SHP77 (cell line): ENCODE measurements at regions not wholly inside any gene's neighbourhood (a gene's known extent, or its start where the extent isn't known, plus 50 kb on each side); places are given as distances from the start of the nearest gene placed in this dataset.
"Not testable (repeated sequence)": the region's sequence is repeated elsewhere in the genome, so short reads cannot be mapped to it uniquely, and the experiment has no call there.

Experiments
- DNase-seq, 2 experiments: peaks; one replicate each; lab custom pipeline; 2025; lab: John Stamatoyannopoulos, UW

DNA sequence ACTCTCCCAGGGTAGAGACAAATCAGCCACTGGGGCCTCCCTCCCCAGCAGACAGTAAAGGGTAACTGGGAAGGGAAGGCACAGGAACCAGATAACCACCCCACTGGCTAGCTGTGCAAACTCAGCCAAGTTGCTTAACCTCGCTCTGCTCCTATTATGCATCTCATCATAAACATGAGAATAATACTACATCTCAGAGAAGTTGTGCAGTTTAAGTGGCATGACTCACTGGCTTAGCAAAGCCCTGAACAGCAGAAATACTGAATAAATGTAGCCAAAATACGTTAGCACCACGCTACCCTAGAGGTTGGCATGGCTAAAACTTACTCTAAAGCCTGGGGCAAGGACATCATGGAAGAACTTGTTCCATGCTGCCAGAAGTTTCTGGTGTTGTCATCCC lies 128.1 kb upstream of the ANK3 start:
- no peak for DNase-seq

DNA sequence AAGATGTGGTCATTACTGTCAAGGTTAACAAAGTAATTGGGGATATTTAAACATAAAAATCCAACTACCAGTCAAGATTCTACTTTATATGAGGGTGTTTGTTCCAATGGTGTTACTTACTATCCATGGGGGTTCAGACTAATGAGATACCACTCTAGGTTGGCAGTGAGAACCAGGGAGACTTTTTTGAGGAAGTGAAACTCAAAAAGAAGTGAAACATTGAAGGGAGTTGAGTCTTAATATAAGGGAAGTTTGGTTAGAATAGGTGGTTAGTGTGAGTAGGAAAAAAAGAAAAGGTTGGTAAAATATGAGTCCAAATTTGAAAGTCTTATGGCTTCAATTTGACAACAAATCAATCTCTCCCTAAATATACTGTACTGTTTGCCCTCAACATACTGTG lies 123.6 kb upstream of the ANK3 start:
- no peak for DNase-seq

DNA sequence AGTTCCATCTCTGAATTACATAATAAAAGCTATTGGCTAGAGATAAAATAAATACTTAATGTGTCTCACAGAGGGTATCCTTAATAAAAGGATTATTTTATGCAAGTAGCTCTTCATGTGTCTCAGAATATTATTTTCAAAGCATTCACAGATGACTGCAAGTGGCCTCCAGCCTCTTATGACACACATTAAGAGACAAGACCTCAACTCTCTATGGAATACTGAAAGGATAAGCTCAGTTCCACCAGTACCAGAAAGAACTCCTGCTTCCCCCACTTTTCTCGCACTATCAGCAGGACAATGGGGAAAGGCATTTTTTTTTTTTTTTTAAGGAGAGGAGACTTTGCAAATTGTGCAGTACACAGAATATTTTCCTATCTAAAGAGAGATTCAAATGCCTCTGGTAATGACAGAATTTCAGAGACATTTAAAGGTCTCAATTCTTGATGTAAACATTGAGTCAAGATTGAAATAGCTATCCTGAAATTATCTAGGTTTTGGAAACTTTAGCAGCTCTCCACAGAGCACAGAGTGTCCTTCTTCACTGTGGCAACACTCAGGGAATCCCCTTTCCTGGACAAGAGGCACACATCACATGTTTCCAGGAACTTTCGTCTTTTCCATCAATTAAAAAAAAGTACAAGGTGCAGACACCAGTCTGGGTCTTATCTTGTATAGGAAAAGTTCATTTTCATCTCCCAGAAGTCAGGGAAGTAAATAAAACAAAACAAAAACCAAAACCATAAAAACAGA lies 122.0 kb upstream of the ANK3 start:
- DNase-seq, result no peak

DNA sequence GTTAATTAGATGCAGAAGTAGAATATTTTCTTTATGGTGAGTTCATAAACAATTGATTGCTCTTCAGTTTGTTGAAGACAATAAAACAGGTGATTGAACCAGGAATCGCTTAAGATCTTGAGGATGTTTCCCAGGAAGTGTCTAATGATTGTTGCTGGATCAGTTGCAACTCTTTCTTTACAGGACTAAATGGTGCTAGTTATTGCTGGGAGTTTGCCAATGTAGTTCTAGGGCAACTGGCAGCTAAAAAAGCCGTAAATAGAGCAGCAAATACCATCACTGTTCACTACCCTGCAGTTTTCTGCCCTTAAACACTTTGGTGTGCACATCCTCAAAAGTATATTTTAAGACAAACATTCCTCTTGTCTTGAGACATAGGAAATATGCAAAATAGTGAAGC lies 119.2 kb upstream of the ANK3 start:
- DNase-seq, result no peak

DNA sequence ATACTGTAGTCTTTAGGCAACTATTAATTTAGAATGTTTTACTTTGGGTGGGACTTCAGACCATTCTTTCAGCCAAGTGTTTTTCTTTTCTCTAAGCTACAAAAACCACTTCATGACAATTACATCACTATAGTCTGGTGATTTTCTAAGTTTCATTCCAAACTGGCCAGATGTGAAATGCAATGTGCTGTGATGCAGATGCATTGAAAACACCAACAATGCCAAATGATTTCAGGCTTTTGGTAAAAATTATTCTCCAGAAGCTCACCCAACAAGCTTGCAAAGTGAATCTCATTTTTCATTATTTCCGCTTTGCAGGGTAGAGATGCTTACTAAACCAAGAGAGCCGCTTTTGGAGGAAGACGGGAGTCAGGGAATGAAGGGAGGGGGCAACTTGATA lies 118.4 kb upstream of the ANK3 start:
- DNase-seq, result no peak

DNA sequence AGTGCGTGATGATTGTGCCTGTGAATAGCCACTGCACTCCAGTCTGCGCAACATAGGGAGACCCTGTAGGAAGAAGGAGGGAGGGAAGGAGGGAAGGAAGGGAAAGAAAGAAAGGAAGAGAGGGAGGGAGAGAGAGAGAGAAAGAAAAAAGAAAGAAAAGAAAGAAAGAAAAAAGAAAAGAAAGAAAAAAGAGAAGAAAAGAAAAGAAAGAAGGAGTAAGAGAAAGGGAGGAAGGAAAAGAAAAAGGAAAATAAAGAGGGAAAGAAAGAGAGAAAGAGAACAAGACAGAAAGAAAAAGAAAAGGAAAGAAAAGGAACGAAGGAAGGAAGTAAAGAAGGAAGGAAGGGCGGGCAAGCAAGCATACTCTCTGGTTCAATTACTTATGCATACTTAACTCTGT lies 112.9 kb upstream of the ANK3 start:
- DNase-seq, result no peak

DNA sequence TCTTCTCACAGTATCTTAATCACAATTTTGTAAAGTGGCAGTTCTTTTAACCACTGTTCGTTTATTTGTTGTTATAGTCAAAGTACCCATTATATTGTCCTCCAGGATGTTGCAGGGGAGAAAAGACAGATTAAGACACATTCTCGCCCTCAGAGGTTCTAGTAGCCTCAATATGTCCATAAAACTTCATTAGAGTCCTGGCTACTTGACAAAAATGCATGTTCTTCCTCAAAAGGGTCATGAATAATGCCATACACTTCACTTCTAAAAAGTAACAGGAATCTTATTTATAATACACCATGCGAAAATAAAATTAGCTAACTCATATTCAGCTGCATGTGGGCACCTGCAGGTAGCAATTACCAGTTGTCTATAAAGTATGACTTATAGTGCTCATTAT lies 109.3 kb upstream of the ANK3 start:
- DNase-seq, result no peak

DNA sequence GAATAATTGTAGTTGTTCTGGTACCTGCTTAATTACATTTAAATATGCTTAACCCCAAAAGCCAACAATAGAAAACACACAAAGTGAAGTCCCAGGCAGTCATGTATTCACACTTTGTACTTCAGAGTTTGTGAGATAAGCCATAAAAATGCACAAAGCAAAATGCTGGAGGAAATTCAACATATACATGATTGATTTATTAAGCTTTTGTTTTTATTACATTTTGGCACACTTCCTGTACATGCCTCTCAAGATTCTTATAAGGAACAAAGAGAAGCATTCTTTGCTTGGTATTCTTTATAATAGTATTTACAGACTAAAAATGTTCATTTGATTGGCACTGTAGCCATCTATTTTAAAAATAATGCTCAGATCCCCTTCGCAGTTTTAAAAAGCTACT lies 107.7 kb upstream of the ANK3 start:
- no peak for DNase-seq

DNA sequence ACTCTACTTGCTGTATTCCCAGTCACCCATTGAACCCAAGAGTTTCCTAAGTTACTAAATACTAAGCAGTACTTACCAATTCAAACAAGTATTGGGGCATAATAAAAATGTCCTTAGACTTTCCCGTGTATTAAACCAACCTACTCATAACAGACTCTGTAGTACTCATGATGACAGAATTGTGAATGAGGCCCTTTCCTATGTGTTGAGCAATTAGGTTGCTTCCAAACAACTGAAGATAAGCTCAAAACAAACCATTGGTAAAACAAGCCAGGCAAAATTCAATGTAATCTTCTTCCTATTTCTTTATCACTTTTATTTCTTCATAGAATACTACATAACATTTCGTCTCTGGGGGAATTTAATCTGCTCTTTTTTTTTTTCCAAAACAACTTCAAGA lies 106.5 kb upstream of the ANK3 start:
- DNase-seq, result no peak

DNA sequence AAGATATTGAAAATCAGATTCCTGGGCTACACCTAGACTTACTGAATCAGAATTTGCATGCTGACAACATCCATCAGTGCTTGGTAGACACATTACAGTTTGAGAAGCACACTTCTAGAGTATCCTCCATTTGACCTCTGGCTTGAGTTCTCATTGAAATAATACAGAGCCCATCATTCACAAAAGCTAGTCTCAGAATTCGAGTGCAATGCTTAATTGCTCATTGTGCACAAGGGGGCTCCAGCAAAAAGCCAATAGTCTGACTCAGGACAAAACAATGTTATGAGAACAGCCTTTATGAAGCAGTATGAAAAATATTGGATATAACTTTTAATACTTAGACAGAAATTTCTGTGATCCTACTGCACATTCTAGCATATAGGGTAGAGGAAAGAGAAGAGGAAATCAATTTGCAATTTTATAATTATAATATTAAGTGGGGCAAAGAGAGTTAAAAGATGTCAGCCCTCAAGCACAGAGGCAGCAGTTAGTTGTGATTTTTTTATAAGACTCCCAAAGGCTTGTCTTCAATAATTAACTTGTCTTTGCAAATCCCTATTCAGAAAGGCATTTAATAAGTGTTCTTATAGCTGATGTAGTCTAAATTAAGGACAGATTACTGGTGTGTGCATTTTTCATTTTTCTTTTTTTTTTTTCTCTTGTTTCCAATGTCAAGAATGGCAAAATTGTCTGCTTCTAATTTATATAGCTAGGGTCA lies 105.8 kb upstream of the ANK3 start:
- DNase-seq, result no peak

DNA sequence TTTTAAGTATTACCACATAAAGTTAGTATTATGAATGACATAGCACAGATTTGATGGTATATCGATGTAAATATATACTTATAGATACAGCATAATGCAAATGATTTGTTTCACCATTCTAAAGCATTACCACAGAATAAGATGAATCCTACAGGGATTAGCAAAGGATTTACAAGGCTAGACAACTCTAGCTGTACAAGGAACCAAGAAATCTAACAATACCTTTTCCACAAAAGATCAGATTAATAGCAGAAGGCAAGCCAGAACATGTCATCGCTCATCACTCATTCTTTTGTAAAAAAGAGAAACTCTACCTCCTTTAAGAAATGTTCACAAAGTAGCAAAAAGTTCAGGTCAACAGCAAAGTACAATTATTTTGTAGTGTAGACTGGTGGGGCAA lies 105.1 kb upstream of the ANK3 start:
- DNase-seq, result no peak

DNA sequence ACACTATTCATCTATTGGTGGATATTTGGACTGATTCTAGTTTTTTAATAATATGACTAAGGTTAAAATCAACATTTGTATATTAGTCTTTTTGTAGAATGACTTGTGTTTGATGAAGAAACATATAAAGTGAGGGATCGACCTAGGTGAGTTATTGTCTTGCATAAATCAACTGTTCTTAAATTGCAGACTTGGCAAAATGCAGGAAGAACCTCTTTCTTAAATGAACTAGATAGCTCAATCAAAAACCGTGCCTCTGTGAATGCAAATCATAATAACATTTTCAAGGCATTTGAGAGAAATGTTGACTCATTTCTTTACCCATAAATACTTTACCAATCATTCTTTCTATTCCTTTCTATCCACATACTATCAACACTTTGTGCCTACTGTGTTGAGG lies 101.5 kb upstream of the ANK3 start:
- no peak for DNase-seq

DNA sequence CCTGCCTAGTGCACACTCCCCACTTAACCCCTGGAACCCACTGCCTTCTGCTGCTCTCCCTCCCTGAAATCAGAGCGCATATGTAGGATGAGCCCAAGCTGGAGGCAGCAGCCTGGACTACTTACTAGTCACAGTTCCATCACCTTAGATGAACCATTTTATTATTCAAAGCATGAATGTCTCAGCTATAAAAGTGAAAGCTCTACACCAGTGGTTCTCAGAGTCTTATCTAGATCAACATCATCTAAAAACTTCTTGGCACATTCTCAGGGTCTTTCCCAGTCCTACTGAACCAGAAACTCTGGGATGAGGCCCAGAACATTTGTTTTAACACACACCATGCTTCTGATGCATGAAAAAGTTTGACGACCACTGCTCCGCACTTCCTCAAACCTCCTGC lies 100.3 kb upstream of the ANK3 start:
- DNase-seq, result no peak

DNA sequence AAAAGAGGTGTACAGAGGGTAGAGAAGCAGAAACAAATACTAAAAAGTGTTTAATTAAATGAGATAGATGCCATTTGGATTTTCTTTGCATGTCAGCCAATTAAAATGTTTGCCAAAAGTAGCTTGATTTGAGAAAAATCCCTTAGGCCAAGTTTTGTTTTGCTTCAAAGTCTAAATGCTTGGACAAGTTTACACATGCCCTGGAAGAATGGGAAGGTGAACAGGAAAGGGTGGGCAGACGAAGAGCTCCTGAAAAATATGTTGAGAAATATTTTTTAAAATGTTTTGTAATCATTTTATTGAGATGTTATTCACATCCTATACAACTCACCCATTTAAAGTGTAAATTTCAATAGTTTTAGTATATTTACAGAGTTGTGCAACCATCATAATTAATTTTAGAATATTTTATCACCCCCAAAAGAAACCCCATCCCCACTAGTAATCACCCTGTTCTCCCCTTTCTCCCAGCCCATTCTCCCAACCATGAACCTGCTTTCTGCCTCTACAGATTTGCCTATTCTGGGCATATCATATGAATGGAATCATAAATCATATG lies 98.5 kb upstream of the ANK3 start:
- no peak for DNase-seq

DNA sequence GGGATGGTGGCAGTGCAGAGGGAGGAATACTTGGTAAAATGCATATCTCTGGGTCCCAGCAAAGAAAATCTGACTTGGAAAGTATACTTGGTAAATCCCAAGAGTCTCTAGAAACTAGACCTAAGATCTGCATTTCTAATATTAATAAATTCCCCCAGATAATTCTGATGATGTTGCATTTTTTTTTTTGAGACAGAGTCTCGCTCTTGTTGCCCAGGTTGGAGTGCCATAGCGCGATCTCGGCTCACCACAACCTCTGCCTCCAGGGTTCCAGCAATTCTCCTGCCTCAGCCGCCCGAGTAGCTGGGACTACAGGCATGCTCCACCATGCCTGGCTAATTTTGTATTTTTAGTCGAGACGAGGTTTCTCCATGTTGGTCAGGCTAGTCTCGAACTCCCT lies 97.9 kb upstream of the ANK3 start:
- DNase-seq, result no peak

DNA sequence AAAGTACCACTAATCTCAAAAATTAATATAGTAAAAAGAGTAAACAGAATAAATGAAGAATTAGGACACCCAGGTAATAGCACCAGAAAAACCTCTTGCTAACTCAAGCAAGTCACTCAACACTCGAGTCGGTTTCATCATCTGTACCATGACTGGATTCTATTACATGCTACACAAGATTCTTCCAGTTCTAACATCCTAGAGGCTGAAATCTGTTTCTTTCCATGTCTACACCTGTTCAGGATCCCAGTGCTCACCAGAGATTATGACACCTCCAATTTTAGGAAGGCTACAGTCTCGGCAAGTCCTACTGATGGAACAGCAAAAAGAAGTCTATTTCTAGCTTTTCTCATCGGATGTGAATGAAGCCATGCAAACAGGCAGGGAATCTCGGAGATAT lies 95.3 kb upstream of the ANK3 start:
- no peak for DNase-seq

DNA sequence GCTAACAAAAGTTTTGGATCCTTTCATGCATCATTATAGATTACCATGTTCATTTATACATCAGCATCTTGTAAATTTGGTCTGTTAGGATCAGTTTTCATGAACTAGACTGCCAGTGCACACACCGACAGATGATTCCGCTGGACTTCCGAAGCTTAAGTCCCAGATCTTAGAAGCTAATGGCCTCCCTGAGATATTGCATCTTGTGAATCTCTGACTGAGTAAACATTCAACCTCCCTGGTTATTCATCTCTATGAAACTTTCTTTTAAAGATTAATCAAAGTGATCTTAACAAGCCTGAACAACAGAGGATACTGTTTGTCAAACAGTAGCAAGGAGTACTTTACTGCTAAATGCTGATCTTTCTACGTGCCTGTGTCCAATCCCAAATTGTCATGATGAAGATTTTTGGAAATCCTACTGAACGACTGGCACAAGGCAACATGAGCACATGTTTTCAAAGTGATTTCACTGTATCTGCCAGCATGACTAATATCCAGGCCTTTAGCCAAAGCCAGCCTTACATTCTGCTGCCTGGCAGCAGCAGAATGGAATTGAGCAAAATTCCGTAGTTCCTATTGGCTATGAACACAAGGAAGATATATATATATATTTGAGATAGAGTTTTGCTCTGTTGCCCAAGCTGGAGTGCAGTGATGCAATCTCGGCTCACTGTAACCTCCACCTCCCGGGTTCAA lies 91.3 kb upstream of the ANK3 start:
- DNase-seq, result no peak

DNA sequence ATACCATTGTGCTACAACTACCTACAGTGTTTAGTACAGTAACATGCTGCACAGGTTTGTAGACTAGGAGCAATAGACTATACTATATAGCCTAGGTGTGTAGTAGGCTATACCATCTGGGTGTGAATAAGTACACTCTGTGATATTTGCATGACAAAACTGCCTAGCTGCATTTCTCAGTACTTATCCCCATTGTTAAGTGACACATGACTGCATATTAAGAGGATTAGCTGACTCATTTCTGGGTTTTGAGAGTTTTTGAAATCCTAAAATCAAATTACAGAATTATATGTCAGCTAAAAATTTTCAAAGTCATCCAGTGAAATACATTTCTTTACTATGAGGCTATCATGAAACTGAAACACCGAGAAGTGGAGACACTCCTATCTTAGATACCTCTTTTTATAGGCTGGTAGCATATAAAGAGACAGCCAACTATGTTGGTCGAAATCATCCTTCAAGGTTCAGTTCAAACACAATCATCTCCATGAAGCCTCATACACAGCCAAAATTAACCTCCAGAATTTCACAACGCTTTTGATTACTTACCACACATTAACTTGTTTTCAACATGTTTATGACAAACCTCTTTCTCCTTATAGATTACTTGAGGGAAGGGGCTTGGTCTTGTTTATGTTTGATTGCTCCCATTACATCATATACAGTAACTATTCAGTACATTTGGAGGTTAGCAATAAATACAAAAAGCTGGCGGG lies 89.8 kb upstream of the ANK3 start:
- no peak for DNase-seq

DNA sequence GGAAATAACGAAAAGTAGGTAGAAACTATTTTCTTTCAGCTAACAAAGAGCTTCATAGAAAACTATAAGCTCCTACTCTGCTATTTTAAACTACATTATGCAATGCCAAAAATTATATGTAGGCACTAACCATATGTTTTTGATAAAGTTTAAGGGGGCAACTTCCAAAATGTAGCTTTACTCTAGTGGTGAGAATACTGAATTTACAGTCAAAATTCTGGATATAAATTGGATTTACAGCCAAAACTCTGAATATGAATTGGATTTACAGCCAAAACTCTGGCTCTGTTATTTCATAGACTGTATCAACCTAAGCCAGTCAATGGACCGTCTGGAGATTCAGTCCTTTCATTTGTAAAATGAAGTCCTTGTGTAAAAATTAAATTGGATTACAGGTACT lies 86.8 kb upstream of the ANK3 start:
- DNase-seq, result no peak

DNA sequence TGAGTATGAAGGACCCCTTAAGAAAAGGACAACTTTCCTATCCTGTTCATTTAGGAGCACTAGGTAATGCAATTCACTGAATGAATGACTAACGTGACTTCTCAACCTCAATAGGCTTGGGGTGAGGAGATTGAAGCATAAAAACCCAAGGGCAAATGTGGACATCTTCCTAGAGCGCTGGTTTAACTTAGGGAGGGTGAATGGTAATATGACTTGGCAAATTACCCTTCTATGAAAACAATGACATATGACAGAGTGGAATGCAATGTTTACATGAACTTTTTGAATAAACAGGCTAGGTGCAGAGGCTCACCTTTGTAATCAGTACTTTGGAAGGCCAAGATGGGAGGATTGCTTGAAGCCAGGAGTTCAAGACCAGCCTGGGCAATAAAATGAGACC lies 83.9 kb upstream of the ANK3 start:
- no peak for DNase-seq

DNA sequence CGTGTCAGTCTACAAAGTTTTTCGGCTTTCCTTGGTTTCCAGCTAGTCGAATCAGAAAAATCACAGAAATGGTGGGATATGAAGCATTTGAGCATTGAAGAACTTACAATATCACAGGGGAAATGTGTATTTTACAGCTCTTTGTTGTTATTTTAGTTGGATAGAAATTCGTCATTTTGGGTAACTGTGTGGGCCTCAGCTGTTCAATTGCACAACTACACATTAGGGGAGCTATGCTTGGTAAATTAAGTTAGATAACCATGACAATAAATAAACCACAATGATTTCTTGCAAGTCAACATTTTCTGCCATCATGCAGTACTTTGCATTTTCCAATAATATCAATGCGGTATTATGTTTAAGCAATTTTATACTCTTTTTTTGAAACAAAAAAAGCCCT lies 80.4 kb upstream of the ANK3 start:
- DNase-seq, result no peak

DNA sequence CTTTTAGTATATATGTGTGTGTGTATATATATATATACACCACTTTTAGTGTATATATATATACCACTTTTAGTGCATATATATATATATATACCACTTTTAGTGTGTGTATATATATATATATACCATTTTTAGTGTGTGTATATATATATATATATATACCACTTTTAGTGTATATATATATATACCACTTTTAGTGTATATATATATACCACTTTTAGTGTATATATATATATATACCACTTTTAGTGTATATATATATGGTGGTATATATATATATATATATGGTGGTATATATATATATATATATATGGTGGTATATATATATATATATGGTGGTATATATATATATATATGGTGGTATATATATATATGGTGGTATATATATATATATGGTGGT lies 79.5 kb upstream of the ANK3 start:
- not testable (repeated sequence) for DNase-seq

DNA sequence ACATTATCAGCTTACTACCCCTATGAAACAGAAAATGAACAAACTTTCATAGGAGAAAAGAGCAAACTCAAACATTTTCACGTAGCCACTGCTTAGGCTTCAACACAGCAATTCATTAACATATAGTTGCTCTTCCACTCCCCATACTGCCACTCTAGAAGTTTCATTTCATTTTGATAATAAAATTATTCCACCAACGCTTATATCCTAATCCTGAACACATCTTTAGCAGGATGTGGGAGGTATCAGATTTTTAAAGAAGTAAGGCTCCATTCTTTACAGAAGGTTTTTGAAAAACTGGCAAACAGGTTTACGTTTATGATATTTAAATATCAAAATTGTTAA lies 77.5 kb upstream of the ANK3 start:
- DNase-seq, result no peak
